ENCODE measurements at regions not wholly inside any gene's neighbourhood (a gene's known extent, or its start where the extent isn't known, plus 50 kb on each side); places are given as distances from the start of the nearest gene placed in this dataset.

DNA sequence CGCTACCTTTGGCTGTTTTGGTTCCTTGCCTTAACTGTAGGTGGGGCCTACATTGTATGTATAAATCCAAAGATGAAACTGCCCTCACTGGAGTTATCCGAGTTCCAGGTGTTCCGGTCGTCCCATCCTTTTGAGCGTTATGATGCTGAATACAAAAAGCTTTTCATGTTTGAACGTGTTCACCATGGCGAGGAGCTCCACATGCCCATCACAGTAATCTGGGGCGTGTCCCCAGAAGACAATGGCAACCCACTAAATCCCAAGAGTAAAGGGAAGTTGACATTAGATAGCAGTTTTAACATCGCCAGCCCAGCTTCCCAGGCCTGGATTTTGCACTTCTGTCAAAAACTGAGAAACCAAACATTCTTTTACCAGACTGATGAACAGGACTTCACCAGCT, 139.5 kb downstream of the TLR5 start:
- H3K4me1 ChIP-seq (ENCODE audit: control insufficient read depth in 1 of 2, insufficient read depth in 2 of 2, low read length in 2 of 2): 0 out of 4 replicates have a peak, but pooled peaks cover 0 to 2% of the 10 kb centered on the region in 2 experiments
- H3K9me2 ChIP-seq (ENCODE audit: insufficient read depth): no peaks in the 10 kb centered on the region
- no peak for TF ChIP-seq POLR2A (IDR thresholded peaks at IDR 0.05; ENCODE audit: borderline replicate concordance, extremely low read depth, insufficient read depth, insufficient read length)
- TF ChIP-seq TCF7L2 (IDR thresholded peaks at IDR 0.05; ENCODE audit: borderline replicate concordance, extremely low read depth, insufficient read depth, insufficient read length): no peak
- no peak for TF ChIP-seq SRF (IDR thresholded peaks at IDR 0.05; ENCODE audit: low read depth)
- no peak for TF ChIP-seq POLR2AphosphoS5 (IDR thresholded peaks at IDR 0.05; ENCODE audit: low read depth, low read length)
- TF ChIP-seq EZH2phosphoT487 (IDR thresholded peaks at IDR 0.05; ENCODE audit: borderline replicate concordance): no peak
- no peak for TF ChIP-seq CBX3 (IDR thresholded peaks at IDR 0.05; ENCODE audit: low read depth)
- no peak for TF ChIP-seq ELF1 (IDR thresholded peaks at IDR 0.05; ENCODE audit: borderline replicate concordance, low read depth)
- ChIA-PET POLR2A (no interaction called here), CTCF (no interaction called here), RAD21 (ENCODE audit: low non-redundant PET in 1 of 2, low total read pairs in 2 of 2, uncharacterized antibody in 2 of 2, unreplicated experiment in 2 of 2) (no interaction called here)
- no TSS peak for BruUV-seq (replicated peaks)
- no peak overlapping the region for H3K4me3 ChIP-seq (replicated peaks in 1 of 2; ENCODE audit: low read depth in 1 of 2, low read length in 2 of 2)
- H3K9ac ChIP-seq (ENCODE audit: low read length): no peak overlapping the region
- H3K4me2 ChIP-seq (ENCODE audit: low read length): no peak overlapping the region
- ATAC-seq: no peak
- no peak overlapping the region for H2AFZ ChIP-seq (ENCODE audit: low read depth, low read length, poor library complexity, severe bottlenecking)
- intact Hi-C loops (cut with micrococcal nuclease): no loop called here
- H3K27ac ChIP-seq (ENCODE audit: low read depth, low read length): no peak overlapping the region
- no peaks in the 10 kb centered on the region for H3K79me2 ChIP-seq (ENCODE audit: insufficient read depth, low read length)
- H3K36me3 ChIP-seq (ENCODE audit: control insufficient read depth in 1 of 2, insufficient read depth in 2 of 2, low read length in 2 of 2): no peaks in the 10 kb centered on the region
- DNase-seq (ENCODE audit: low read depth, low spot score): no peak
- no peaks in the 10 kb centered on the region for H3K9me3 ChIP-seq (ENCODE audit: control insufficient read depth in 1 of 2, insufficient read depth in 1 of 2, low read depth in 1 of 2, low read length in 2 of 2)
- no peaks in the 10 kb centered on the region for H4K20me1 ChIP-seq (ENCODE audit: insufficient read depth)
- H3K27me3 ChIP-seq (ENCODE audit: insufficient read depth, low read length): no peaks in the 10 kb centered on the region

DNA sequence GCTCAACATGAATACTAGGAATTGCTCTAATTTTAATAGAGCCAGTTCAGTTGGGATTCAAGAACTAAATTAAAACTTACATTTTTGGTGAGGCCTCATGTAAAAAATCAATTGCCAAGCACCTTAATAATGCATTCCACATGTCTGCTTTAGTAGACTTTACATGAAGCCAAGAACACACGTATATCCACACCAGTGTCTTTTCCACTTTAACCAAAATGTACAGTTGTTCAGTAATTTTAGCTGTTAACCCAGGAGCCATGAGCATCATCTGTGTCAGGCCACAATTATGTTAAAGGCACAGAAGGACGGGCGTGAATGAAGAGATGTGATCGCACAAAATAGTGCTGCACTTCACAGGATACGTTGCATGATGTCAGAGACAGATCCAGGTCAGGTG, 136.7 kb downstream of the TLR5 start:
- RAD21 ChIA-PET (ENCODE audit: low non-redundant PET in 1 of 2, low total read pairs in 2 of 2, uncharacterized antibody in 2 of 2, unreplicated experiment in 2 of 2): no interaction called here
- intact Hi-C loops (cut with micrococcal nuclease): no loop called here
- CTCF ChIA-PET: no interaction called here

More for the DNA sequence above, 136.7 kb downstream of the TLR5 start:
- ATAC-seq (no peak), DNase-seq (ENCODE audit: low read depth, low spot score) (no peak)
- Histone ChIP-seq H3K27ac (ENCODE audit: low read depth, low read length) (no peak overlapping the region), H3K27me3 (ENCODE audit: insufficient read depth, low read length) (peaks cover 4% of the 10 kb centered on the region; the same call in 1 of the 2 replicates), H3K4me3 (replicated peaks in 1 of 2; ENCODE audit: low read depth in 1 of 2, low read length in 2 of 2) (no peak overlapping the region), H3K9ac (ENCODE audit: low read length) (no peak overlapping the region), H4K20me1 (ENCODE audit: insufficient read depth) (no peaks in the 10 kb centered on the region), H3K4me1 (ENCODE audit: control insufficient read depth in 1 of 2, insufficient read depth in 2 of 2, low read length in 2 of 2) (no peaks in the 10 kb centered on the region), H3K36me3 (ENCODE audit: control insufficient read depth in 1 of 2, insufficient read depth in 2 of 2, low read length in 2 of 2) (no peaks in the 10 kb centered on the region), H3K9me3 (ENCODE audit: control insufficient read depth in 1 of 2, insufficient read depth in 1 of 2, low read depth in 1 of 2, low read length in 2 of 2) (no peaks in the 10 kb centered on the region), H2AFZ (ENCODE audit: low read depth, low read length, poor library complexity, severe bottlenecking) (no peak overlapping the region), H3K79me2 (ENCODE audit: insufficient read depth, low read length) (no peaks in the 10 kb centered on the region), H3K9me2 (ENCODE audit: insufficient read depth) (no peaks in the 10 kb centered on the region), H3K4me2 (ENCODE audit: low read length) (no peak overlapping the region)
- no peak for TF ChIP-seq ZFX (IDR thresholded peaks at IDR 0.05)
- TF ChIP-seq POLR2A (IDR thresholded peaks at IDR 0.05; ENCODE audit: borderline replicate concordance, extremely low read depth, insufficient read depth, insufficient read length): no peak
- TF ChIP-seq YY1 (IDR thresholded peaks at IDR 0.05; ENCODE audit: extremely low read depth, insufficient replicate concordance, low read depth, low read length): no peak
- no peak for TF ChIP-seq SP1 (IDR thresholded peaks at IDR 0.05; ENCODE audit: low read depth)
- no TSS peak for BruUV-seq (replicated peaks)
- POLR2A ChIA-PET: no interaction called here
